Hematopoietic multipotent progenitor cell treated with erythropoietin and hydrocortisone succinate and interleukin-3 and kit ligand, for 4 days (in vitro differentiated cells): ENCODE measurements at regions not wholly inside any gene's neighbourhood (a gene's known extent, or its start where the extent isn't known, plus 50 kb on each side); places are given as distances from the start of the nearest gene placed in this dataset.
"Not testable (repeated sequence)": the region's sequence is repeated elsewhere in the genome, so short reads cannot be mapped to it uniquely, and the experiment has no call there.

Experiments
- DNase-seq: peaks from one replicate; pipeline ENCODE4 v3.0.0-alpha.2; 2015

DNA sequence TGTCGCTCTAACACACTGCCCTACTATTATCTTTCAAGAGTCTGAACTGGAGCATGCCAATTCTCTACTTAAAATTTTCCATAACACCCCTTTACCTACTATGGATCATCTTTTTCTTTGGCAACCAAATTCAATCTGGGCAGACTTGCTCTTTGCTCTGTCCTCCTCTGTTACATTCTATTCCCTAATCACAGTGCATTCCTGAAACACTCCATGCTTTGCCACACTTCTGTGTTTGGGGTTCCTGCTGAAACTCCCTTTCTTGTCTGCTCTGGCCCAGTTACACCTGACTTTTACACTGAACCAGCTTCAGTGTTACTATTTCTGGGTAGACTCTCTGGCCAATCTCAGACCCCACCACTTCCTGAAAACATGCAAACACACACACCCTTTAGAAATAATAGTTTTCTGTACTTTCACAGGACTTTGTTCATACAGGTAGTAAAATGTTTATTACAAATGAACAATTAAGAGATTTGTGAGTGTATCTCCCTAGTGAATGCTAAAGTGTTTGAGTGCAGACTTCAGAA, 119.9 kb upstream of the DCC start:
- no peak for DNase-seq

DNA sequence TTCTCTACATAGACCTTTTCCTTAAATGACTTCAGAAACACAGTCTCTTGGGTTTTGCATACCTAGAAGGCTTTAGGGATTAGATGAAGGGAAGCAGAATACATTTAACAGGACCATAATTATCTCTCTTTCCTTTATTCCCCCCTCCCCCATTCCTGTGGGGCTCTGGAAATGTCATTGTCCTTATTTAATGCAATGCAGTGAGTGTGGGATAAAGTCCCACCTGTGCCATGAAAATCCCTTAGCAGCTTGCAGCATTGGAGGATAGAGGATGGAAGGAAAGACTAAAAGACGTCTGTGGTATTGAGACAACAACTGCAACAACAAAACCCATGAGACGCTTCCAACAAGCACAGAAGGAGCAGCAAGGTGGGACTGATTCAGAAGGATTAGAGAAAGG, 117.8 kb upstream of the DCC start:
- DNase-seq = no peak

DNA sequence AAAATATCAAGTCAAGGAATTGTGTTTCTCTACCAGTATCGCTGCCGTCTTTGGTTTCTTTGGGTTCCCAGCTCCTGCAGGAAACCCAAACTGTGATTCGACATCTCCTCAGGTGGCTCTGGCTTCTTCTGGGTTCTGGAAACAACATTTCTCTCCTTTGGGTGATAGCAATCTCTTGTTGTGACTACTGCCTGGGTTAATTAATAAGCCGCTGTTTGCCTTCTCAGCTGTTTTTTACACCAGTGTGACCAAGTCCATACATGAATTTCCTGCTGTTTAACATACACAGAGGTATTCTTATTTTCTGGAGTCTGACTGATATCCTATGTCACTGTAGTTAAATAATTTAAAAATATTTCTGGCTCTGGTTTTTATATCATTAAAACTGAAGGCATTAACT, 112.5 kb upstream of the DCC start:
- no peak for DNase-seq

DNA sequence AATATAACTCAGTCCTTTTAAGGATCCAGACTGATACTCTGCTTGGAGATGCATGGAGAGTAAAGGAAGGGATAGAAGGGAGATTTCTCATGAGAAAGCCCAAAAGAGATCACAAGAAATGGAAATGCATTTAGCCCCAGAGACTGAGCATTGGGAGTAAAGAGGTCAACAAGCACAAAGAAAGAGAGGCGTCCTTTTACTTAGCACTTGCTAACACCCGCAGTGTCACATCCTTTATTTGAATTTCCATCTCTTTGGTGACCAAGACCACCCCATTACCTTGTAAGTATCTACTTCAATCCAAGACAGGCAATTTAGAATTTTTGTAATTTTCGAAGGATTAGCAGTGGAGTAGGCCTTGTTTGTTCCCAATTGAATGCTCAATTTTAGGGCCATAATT, 111.8 kb upstream of the DCC start:
- DNase-seq = no peak

DNA sequence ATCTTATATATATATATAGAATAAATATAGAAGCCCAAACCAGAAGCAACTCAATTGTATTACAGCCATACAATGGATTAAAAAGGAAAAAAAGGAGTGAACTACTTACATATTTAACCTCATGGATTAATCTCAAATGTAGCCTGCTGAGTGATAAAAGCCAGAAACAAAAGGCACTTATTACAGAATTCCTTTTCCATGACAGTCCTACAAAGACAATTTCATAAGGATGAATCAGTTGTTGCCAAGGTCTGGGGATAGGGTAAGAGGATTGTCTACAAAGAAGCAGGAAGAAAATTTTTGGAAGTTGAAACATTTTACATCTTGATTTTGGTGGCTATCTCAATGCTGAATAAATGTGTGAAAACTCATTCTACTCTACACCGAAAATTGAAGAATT, 103.9 kb upstream of the DCC start:
- DNase-seq = no peak

DNA sequence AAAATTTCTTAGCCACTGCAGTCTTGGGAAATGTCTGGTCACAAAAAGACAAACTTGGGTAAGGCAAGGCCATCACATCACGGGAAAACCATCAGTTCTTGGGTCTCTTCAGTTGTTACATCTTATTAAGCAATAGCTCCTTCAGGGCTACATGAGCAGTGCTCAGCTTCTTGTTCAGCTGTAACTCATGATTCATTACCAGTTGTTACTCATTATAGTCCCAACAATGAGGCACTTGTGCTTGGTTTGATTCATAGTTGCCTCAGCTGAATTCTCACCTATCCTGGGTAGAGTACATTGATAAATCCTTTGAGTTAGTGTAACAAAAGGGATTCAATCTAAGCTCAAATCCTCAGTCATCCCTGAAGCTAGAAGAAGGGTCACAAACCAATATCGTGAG, 102.4 kb upstream of the DCC start:
- no peak for DNase-seq

DNA sequence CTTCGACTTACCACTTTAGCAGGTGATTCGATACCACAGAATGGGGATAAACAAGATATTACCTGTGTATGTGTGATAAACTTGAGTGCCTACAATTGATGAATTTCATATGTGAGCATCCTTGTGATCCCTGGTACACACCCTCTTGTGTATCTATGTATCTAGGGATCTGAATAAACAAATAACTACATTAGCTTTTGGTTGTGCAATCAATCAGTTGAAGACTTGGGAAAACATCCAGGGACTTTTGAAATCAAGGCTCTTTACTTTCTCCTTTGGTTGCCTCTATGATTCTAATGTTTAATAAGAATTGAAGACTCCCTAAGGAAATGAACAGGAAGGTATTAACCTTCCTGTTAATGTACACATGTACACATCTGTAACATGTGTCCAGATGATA, 97.3 kb upstream of the DCC start:
- DNase-seq = no peak

DNA sequence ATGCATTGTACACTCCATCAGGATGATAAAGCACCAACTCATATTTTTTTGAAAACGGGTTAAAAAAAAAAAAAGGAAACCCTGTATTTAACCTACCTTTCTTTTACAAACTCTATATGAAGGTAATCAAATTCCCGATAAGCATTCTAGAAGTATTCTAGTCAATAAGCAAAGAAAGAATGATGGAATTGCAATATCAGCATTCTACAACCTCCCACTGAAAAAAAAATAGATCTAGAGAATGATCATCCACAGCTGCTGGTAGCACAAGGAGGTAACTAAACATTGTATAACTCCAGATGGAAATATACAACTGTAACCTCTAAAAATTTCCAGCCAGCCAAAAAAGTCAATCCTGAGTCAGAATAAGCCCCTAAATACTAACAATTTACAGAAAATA, 95.3 kb upstream of the DCC start:
- DNase-seq = no peak

DNA sequence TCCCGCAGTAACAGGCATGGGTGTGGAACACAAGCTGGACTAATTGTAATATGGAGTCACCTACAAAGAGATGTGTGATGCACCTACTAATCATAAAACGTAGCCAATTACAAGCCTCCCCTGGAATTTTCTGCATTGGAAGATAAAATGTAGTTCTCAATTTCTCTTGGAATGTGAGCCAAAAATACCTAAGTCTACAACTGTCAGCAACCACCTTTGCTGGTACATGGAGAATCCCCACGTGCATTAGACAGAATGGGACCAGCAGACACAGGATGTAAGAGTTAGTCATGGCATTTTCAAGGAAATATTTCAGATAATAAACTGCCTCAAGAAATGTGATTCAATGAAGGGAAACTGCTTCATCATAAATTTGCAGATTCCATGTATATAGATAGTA, 85.6 kb upstream of the DCC start:
- DNase-seq = no peak

DNA sequence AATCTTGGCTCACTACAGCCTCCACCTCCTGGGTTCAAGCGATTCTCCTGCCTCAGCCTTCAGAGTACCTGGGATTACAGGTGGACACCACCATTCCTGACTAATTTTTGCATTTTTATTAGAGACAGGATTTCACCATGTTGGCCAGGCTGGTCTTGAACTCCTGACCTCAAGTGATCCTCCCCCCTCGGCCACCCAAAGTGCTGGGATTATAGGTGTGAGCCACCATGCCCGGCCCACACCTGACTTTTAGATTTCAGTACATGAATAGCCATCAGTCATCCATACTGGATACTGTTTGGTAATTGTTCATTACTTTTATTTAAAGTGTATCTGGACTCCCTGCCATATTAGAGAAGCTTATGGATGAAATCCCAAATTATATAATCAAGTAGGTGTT, 82.6 kb upstream of the DCC start:
- not testable (repeated sequence) for DNase-seq

DNA sequence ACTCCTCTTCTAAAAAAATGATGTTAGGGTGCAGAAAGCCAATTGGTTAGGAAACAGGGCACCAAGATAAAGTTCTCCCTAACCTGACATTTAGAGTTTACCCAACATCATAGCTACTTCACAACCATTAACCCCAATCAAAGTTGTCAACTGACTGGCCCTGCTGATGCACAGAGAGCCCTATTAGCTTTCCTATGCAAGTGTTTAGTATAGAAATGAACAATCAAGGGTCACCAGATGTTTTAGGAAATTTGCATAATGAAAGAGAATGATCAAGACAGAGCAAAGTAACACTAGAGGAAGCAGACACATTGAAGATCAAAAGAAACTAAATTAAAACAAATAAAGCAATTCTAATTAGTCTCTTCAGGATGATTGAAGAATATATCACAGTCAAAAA, 64.2 kb upstream of the DCC start:
- DNase-seq = no peak

DNA sequence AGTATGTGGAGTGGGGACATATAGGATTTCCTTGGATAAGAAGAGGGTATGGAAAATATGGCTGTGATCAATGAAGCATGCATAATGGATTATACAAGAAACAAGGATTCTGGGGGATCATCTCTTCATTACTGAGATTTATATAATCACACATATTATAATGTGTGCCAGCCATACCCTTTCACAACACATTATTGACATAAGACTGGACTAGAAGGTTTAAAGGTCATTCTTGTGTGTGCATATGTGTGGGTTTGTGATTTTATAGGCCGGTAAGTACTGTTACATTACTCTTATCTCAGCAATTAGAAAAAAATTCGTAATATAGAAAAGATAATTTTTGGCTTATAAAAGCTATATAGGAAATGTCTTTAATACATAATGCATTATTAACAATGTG, 62.2 kb upstream of the DCC start:
- no peak for DNase-seq

DNA sequence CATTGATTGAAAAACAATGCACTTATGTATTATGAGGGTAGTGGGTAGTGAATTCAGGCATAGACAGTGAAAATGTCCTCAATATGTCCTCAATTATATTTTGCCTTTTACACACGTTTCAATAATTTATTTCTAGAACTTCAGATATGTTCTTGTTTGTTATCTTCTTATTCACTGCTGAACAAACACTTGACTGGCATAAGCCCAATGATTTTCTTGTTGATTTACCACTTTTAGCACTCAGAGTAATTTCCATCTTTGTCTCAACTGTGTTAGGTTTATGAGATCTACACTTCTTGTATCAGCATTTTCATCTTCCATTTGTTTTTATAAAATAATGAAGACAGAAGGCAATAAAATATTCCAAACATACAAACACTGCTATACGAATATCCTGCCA, 61.8 kb upstream of the DCC start:
- DNase-seq = no peak

DNA sequence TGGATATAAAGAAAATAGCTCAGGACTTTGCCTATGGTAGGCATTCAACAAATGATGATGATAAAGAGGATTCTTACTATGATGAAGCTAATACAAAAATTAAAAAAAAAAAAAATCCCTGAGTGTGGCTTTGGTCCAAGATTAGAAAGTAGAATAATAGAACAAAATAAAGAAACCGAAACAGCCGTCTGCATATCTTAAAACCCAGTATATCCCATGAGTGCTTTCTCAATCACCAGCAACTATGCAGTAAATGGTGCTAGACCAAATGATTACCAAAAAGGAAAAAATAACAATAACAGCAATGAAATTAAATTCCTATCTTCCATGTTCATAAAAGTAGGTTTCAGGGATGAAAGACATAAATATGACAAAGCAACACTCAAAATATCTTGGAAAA, 59.3 kb upstream of the DCC start:
- no peak for DNase-seq

DNA sequence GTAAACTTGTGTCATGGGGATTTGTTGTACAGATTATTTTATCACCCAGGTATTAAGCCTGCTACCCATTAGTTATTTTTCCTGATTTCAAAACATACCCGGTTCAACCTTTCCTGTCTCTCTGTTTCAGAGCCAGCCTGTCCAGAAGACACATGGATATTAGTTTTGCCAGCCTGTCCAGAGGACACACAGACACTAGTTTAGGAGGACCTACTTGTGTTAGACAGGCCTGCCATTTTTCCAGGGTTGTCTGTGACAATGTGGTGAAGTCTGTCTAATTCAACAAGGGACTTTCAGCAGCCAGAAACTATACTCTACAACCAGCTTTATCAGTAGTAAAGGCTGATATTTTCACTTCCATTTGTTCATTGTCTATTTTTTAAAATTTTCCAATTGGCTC, 56.1 kb upstream of the DCC start:
- no peak for DNase-seq

DNA sequence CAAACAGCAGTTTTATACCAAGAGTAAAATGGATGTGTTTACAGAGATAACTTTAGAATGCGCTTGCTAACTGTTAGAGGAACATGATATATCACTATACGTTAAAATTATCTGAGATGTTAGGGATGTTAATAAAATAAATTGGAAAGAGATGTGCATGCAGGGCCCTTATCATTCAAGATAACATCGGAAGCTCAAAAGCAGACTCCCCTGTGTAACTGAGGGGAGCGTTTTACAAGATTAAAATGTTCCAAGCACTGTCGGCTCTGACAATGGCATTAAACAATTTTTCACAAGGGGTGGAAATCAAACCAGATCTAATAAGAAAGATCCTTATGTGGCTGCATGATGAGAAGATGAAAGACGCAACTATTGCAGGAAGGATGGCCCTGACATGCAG, 53.3 kb upstream of the DCC start:
- DNase-seq = no peak

DNA sequence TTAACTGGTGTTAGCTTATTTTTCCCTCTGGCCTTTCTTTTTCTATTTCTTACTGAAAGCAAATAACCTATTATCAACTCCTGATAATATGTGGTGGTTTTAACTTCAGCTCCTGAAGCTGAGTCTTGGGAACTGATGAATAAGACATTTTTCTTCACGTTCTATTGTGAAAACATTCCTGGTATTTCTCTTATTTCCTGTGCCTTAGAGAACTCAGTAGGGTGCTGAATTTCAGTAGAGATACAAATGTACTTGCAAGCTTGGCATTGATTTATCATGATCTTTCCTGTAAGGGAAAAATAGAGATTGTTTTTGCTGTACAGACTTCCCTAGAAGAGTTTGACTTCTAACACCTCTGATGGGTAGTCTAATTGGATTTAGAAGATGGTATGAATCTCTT, 52.8 kb upstream of the DCC start:
- no peak for DNase-seq

DNA sequence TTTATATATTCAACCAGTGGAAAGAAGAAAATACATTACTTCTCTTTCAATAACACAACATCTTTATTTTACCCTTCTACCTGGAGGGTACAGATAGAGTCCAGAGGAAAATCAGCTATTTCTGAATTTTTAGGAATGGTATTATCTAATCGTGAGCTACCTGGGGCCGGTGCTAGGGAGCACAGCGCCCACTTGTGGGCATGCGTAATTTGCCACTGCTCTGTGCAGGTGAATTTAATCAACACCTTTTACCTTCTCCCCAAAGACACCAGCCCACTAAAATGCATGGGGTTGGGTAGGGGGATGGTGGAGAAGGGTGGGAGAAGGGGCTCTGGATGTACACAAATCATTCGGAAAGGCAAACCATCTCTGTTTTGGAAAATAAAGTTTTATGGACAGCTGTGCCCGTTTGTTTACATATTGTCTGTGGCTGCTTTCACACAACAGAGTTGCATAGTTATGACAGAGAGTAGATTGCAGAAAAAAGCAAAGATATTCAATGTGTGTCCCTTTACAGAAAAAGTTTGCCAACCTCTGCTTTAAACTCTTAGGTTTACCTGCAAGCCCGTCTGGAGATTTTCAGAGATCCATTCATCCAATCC, 51.5 kb upstream of the DCC start:
- DNase-seq = peak; percentile 27

DNA sequence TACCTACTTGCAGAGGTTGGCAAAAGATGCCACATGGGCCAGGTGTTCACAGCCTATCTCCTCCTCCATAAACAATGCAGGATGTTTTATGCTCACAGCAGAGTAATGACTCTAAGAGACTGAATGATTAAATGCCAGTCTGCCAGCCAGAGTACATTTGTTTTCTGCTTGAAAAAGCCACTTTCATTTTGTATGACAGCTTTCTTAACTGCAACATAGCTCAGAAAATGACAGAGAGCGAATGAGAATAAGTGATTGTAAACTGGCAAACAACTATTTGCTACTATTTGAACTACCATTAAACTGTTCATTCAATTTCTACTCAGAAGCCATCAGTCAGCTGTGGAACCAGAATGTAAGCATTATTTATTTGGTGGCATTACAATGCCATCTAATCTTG, 50.6 kb upstream of the DCC start:
- no peak for DNase-seq
